Breast epithelium (tissue), 4 donors: ENCODE measurements at regions not wholly inside any gene's neighbourhood (a gene's known extent, or its start where the extent isn't known, plus 50 kb on each side); places are given as distances from the start of the nearest gene placed in this dataset.

Experiments
- DNase-seq, 2 donors: peaks; one replicate each; pipeline ENCODE4 v3.0.0-alpha.2; 2019; ENCODE audit warnings: low spot score in 2 of 2
- H3K27ac ChIP-seq, 2 donors: fragments of 200-600 bp; sonication (generic) in 1 of 2; one replicate each; pipeline ENCODE4 v1.5.1; 2016 to 2019; ENCODE audit warnings: mild to moderate bottlenecking in 1 of 2
- H3K27me3 ChIP-seq, 2 donors: fragments of 200-600 bp; sonication (generic) in 1 of 2; one replicate each; pipeline versions ENCODE4 v1.5.1 to v1.6.0; 2017 to 2019; ENCODE audit warnings: control low read depth in 1 of 2, mild to moderate bottlenecking in 1 of 2
- H3K36me3 ChIP-seq: fragments of 200-600 bp; one replicate; pipeline ENCODE4 v1.5.1; 2019
- H3K4me1 ChIP-seq, 2 donors: fragments of 200-600 bp; sonication (generic); one replicate each; pipeline ENCODE4 v1.5.1; 2016 to 2019; ENCODE audit warnings: control low read depth in 1 of 2
- H3K4me3 ChIP-seq, 3 donors: fragments of 200-600 bp; sonication (generic); 1 replicate in 2 of 3; 2 replicates in 1 of 3; pipeline ENCODE4 v1.5.1; 2016 to 2019; ENCODE audit warnings: mild to moderate bottlenecking in 3 of 3, moderate library complexity in 2 of 3
- H3K9me3 ChIP-seq, 2 donors: fragments of 200-600 bp; sonication (generic) in 1 of 2; one replicate each; pipeline ENCODE4 v1.5.1; 2016 to 2019; ENCODE audit warnings: control low read depth in 1 of 2
- POLR2A ChIP-seq: fragments of 450-650 bp; IDR thresholded peaks from one replicate; pipeline ENCODE4 v1.6.1; 2016; ENCODE audit warnings: antibody characterized with exemption, mild to moderate bottlenecking, moderate library complexity
- POLR2AphosphoS5 ChIP-seq, 3 donors: sonication (generic); formaldehyde crosslinking; IDR thresholded peaks; one replicate each; pipeline ENCODE4 v1.6.1; 2017; ENCODE audit warnings: antibody characterized with exemption in 3 of 3
- intact Hi-C: fragments of 100-400 bp; cut with DNase I; formaldehyde crosslinking; loops from one replicate; pipeline ENCODE4 v1.15.1; 2023; ENCODE audit warnings: low total_unique reads
- TF ChIP-seq, protein P1 (sequence below), 3 donors: fragments of 450-650 bp; IDR thresholded peaks; one replicate each; pipeline ENCODE4 v1.5.1; 2016 to 2017; ENCODE audit warnings: antibody characterized with exemption in 3 of 3, mild to moderate bottlenecking in 3 of 3, moderate library complexity in 3 of 3

DNA sequence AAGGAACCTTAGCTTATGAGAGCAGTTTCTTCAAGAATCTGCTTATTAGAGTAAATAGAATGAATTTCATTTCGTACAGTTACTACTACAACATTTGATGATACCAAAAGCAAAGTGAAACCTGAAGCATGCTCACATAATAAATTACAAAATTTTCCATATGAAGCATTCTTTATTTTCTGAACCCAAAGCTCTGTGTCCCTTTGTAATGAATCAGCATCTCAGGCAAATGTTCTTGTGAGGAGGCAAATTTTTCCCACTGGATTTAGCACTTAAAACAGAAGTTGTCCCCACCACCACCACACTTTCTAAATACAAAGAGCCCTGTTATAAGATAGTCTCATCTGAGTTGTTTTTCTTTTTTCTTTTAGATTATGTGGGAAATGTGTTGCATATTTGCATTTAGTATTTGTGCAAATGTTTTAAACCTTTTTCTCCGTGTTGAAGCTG is 70.7 kb upstream of the NFKB1 start:
- H3K4me3 ChIP-seq, result peak overlapping the region; percentile 47 to 73 (median 60)
- TF ChIP-seq POLR2AphosphoS5 (IDR thresholded peaks at IDR 0.05) (no peak), POLR2A (no peak)
- TF ChIP-seq, protein P1, sequence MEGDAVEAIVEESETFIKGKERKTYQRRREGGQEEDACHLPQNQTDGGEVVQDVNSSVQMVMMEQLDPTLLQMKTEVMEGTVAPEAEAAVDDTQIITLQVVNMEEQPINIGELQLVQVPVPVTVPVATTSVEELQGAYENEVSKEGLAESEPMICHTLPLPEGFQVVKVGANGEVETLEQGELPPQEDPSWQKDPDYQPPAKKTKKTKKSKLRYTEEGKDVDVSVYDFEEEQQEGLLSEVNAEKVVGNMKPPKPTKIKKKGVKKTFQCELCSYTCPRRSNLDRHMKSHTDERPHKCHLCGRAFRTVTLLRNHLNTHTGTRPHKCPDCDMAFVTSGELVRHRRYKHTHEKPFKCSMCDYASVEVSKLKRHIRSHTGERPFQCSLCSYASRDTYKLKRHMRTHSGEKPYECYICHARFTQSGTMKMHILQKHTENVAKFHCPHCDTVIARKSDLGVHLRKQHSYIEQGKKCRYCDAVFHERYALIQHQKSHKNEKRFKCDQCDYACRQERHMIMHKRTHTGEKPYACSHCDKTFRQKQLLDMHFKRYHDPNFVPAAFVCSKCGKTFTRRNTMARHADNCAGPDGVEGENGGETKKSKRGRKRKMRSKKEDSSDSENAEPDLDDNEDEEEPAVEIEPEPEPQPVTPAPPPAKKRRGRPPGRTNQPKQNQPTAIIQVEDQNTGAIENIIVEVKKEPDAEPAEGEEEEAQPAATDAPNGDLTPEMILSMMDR (IDR thresholded peaks at IDR 0.05), result no peak
- intact Hi-C loops, result no loop called here
- no peaks in the 10 kb centered on the region for H3K9me3 ChIP-seq
- H3K4me1 ChIP-seq, result no peaks in the 10 kb centered on the region
- no peaks in the 10 kb centered on the region for H3K27me3 ChIP-seq
- peak overlapping the region in 1 of 2 donors; percentile 76 for H3K27ac ChIP-seq
- H3K36me3 ChIP-seq, result no peaks in the 10 kb centered on the region
- DNase-seq, result no peak

DNA sequence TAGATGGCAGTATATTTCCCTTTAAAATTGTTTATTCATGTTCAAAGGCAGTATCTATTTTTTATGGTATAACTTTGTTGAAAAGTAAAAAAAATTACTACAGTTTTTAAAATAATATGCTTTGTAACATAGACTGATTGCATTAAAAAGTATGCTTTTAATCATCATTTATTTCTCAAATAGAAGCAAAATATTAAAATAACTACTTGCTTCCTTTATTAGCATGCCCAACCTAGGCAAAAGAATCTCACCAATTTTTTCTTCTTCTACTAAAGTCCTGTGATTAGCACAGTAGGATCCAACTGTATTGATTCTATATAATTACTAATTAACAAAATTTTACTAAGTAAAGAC is 69.6 kb upstream of the NFKB1 start:
- DNase-seq, result no peak
- Histone ChIP-seq H3K27ac (peak overlapping the region in 1 of 2 donors; percentile 76), H3K27me3 (no peaks in the 10 kb centered on the region), H3K4me1 (no peaks in the 10 kb centered on the region), H3K9me3 (no peaks in the 10 kb centered on the region), H3K36me3 (no peaks in the 10 kb centered on the region), H3K4me3 (peak overlapping the region; percentile 47 to 73 (median 60))
- TF ChIP-seq POLR2AphosphoS5 (IDR thresholded peaks at IDR 0.05) (no peak), POLR2A (no peak)
- TF ChIP-seq, protein P1 (IDR thresholded peaks at IDR 0.05), result no peak
- intact Hi-C loops, result no loop called here

DNA sequence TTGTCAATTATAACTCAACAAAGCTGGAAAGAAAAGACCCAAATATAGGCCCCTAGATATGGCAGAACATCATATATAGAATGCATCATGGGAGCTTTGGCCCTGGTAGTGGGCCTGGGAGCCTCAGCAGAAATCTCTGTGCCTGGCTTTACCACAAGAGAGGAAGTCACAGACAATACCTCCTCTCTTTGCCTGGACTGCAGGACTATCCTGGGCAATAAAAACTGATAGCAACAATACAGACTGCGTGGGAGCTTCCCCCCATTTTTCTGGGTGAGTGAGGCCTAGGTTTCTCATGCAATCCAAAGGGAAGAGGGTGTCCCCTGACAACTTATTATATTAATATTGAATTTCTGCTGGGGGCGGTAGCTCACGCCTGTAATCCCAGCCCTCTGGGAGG is 64.0 kb upstream of the NFKB1 start:
- TF ChIP-seq POLR2A (no peak), POLR2AphosphoS5 (IDR thresholded peaks at IDR 0.05) (no peak)
- TF ChIP-seq, protein P1 (IDR thresholded peaks at IDR 0.05), result no peak
- Histone ChIP-seq H3K9me3 (no peaks in the 10 kb centered on the region), H3K36me3 (no peaks in the 10 kb centered on the region), H3K4me3 (no peak overlapping the region), H3K27me3 (no peaks in the 10 kb centered on the region), H3K4me1 (peaks cover 0 to 5% of the 10 kb centered on the region in 2 donors), H3K27ac (no peak overlapping the region)
- no peak for DNase-seq
- intact Hi-C loops, result no loop called here

DNA sequence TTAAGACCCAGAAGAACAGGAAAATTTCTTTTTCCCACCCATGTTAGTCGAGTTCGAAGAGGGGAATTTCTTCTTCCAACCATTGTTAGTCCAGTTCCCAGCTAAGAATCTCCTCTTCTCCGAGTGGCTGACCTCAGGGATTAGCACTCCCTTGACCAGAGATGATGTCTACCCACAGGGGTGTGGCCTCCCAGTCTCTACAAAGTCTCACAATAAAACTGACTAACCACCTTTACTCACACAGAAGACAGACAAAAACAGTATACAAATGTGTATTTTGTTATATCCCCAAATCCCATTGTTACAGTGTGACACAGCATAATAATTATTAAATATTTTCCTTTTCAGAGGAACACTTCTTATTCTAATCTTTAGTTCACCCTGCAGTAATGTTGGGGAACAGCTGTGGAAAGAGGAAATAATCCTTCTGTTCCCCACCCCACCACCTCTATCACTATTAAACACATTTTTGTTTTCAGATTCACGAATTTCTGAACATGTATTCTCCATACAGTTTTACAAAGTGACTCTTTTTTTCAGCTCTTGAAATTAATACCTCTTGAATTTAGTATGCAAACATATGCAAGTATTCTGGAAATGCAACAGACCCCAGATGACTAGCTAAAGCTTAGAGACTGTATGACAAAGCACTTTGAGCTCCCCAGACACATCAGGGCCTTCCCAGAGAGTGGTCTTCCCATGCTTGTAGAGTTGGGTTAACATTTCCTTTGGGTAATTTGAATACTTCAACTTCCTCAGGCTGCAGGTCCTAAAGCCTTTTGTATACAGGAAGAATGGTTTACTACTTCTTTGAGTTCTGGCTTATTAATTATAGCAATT is 62.5 kb upstream of the NFKB1 start:
- Histone ChIP-seq H3K4me3 (no peak overlapping the region), H3K36me3 (no peaks in the 10 kb centered on the region), H3K9me3 (no peaks in the 10 kb centered on the region), H3K27me3 (no peaks in the 10 kb centered on the region), H3K27ac (peak overlapping the region; percentile 49 to 58), H3K4me1 (peaks cover 0 to 5% of the 10 kb centered on the region in 2 donors)
- intact Hi-C loops, result no loop called here
- no peak for DNase-seq
- TF ChIP-seq, protein P1 (IDR thresholded peaks at IDR 0.05), result no peak
- no peak for TF ChIP-seq POLR2AphosphoS5 (IDR thresholded peaks at IDR 0.05)
- TF ChIP-seq POLR2A, result no peak

DNA sequence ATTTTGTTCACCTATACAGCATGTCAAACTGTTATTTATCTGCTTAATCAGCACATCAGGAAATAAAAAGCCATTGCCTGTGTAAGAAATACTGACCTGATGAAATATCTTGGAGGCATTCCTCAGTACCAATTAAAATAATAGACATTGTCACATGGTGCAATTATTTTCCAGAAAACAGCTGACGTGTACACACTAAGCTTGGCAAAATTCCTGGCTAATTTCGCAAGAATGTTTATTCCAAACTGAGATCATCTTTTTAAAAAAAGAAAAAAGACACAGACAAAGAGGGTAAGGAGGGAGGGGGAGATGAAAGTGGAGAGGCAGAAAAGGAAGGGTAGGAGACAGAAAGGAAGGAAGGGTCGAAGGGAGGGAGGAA is 61.9 kb upstream of the NFKB1 start:
- no peak for DNase-seq
- TF ChIP-seq POLR2A (no peak), POLR2AphosphoS5 (IDR thresholded peaks at IDR 0.05) (peak in 2 of 3 donors; percentile 30 to 55)
- TF ChIP-seq, protein P1 (IDR thresholded peaks at IDR 0.05), result no peak
- Histone ChIP-seq H3K9me3 (no peaks in the 10 kb centered on the region), H3K36me3 (no peaks in the 10 kb centered on the region), H3K4me1 (peaks cover 0 to 5% of the 10 kb centered on the region in 2 donors), H3K27me3 (no peaks in the 10 kb centered on the region), H3K27ac (peak overlapping the region; percentile 64 to 69), H3K4me3 (no peak overlapping the region)
- intact Hi-C loops, result no loop called here
